ENCODE measurements at regions not wholly inside any gene's neighbourhood (a gene's known extent, or its start where the extent isn't known, plus 50 kb on each side); places are given as distances from the start of the nearest gene placed in this dataset.
"Not testable (repeated sequence)": the region's sequence is repeated elsewhere in the genome, so short reads cannot be mapped to it uniquely, and the experiment has no call there.

DNA sequence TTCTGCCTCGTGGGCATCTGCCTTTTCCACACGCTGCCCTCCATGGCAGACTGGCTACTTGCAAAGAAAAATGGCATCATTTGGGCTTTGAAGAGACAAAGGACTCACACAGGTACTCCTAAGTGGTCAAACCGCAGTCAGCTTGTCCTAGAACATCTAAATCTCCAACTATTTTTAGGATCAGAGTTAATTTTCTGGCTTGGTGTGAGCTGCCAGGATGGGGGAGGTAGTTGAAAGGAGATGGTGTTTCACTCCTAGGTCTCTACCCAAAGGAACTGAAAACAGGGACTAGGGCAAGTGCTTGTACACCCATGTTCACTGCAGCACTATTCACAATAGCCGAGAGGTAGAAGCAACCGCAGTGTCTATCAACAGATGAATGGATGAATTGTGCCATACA is 107.9 kb upstream of the ATL2 start:
- TF ChIP-seq, protein P1, sequence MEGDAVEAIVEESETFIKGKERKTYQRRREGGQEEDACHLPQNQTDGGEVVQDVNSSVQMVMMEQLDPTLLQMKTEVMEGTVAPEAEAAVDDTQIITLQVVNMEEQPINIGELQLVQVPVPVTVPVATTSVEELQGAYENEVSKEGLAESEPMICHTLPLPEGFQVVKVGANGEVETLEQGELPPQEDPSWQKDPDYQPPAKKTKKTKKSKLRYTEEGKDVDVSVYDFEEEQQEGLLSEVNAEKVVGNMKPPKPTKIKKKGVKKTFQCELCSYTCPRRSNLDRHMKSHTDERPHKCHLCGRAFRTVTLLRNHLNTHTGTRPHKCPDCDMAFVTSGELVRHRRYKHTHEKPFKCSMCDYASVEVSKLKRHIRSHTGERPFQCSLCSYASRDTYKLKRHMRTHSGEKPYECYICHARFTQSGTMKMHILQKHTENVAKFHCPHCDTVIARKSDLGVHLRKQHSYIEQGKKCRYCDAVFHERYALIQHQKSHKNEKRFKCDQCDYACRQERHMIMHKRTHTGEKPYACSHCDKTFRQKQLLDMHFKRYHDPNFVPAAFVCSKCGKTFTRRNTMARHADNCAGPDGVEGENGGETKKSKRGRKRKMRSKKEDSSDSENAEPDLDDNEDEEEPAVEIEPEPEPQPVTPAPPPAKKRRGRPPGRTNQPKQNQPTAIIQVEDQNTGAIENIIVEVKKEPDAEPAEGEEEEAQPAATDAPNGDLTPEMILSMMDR (IDR thresholded peaks at IDR 0.05): no peak
- DNase-seq (ENCODE audit: low spot score in 2 of 2): no peak
- intact Hi-C loops (cut with DNase I): no loop called here
- no peak overlapping the region for H3K4me3 ChIP-seq
- H3K27me3 ChIP-seq: no peaks in the 10 kb centered on the region
- peaks cover 8 to 10% of the 10 kb centered on the region in 2 donors for H3K9me3 ChIP-seq
- H3K4me1 ChIP-seq: peaks cover 0 to 3% of the 10 kb centered on the region in 2 donors
- H3K36me3 ChIP-seq: no peaks in the 10 kb centered on the region
- no peak overlapping the region for H3K27ac ChIP-seq

DNA sequence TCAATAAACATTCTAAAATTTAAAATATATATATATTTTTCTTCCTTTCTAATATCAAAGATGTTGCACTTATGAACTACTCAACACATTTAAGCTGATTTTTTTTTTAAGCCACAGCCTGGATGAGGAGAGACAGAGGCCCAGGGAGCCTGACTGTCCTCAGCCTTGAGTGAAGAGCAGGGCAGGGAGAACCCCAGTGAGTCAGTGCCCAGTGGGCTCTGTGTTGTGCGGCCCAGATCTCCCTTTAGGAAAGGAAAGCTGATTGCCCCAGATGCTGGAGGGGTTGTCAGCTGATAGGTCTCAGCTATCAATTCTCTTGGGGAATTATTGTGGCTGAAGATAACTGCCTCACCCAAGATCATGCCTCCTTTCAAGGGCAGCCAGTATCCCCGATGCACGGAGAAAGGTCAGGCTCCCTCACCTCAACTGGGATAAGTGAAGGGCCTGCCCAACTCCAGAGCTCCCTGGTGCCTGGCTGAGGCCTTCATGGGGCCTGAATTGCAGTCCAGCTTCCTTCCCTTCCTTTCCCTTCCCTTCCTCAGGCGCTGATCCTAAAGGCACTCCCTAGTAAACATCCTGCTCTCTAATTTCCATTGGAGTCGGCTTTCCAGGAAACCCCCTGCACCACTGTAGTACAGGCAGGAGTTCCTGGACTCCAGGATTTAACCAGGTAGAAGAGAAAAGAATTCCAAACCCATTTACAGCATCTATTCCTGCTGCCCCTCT is 106.9 kb upstream of the ATL2 start:
- DNase-seq (ENCODE audit: low spot score in 2 of 2): no peak
- Histone ChIP-seq H3K4me3 (no peak overlapping the region), H3K4me1 (peaks cover 0 to 3% of the 10 kb centered on the region in 2 donors), H3K36me3 (no peaks in the 10 kb centered on the region), H3K9me3 (peaks cover 8 to 13% of the 10 kb centered on the region in 2 donors), H3K27me3 (no peaks in the 10 kb centered on the region), H3K27ac (no peak overlapping the region)
- TF ChIP-seq, protein P1 (IDR thresholded peaks at IDR 0.05): no peak
- intact Hi-C loops (cut with DNase I): no loop called here

DNA sequence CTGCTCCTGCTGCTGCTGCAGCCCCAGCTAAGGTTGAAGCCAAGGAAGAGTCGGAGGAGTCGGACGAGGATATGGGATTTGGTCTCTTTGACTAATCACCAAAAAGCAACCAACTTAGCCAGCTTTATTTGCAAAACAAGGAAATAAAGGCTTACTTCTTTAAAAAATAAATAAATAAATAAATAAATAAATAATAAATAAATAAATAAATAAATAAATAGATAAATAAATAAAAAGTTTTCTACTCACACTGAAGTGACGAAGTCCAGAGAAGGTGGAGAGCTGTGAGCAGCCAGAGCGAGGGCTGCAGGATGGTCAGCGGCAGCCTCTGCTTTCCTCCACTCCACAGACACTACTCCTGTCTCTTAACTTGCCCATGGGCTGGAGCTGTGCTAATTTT is 105.6 kb upstream of the ATL2 start:
- H3K36me3 ChIP-seq; DNase-seq (ENCODE audit: low spot score in 2 of 2); H3K4me1 ChIP-seq; intact Hi-C loops (cut with DNase I); H3K4me3 ChIP-seq; H3K27ac ChIP-seq; H3K27me3 ChIP-seq: not testable (repeated sequence)
- peaks cover 8 to 13% of the 10 kb centered on the region in 2 donors for H3K9me3 ChIP-seq

DNA sequence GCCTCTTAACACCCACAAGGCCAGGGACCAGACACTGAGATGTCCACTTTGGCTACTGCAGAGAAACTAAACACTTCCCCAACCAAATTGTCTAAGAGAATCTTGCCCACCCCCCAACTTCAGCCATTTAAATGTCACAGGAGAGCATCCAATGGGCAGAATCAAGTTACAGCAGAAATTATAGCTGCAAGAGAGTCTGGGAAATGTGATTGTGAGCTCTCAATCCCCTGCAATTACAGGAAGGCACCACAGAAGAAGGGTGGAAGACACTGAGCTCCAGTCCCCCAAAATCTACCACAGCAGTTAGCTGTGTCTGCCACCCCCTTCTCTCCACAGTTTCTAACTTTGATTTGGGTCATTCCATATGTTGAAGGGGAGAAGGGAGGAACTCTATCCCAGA is 103.5 kb upstream of the ATL2 start:
- intact Hi-C loops (cut with DNase I): no loop called here
- H3K36me3 ChIP-seq: no peaks in the 10 kb centered on the region
- H3K4me3 ChIP-seq: no peak overlapping the region
- TF ChIP-seq, protein P1 (IDR thresholded peaks at IDR 0.05): no peak
- no peak for DNase-seq (ENCODE audit: low spot score in 2 of 2)
- no peaks in the 10 kb centered on the region for H3K27me3 ChIP-seq
- peaks cover 8 to 13% of the 10 kb centered on the region in 2 donors for H3K9me3 ChIP-seq
- no peak overlapping the region for H3K27ac ChIP-seq
- H3K4me1 ChIP-seq: no peaks in the 10 kb centered on the region

DNA sequence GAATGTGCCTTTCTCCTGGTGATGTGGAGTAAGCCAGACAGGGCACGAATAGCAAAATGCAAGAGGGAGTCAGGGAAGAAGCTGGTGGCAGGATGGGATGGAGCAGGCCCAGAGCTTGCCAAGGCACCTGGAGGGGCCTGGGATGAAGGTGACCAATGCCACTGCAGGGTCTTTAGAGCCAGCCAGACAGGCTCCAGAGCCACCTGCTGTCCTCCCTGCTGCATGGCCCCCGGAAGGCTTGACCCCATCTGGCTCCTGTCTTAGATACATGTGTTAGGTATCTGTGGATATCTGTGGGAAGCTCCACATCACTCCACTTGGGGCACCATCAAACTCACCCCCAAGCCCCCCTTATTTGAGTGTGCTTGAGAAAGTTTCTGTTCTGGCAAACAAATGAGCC is 99.9 kb upstream of the ATL2 start:
- Histone ChIP-seq H3K4me3 (no peak overlapping the region), H3K27me3 (no peaks in the 10 kb centered on the region), H3K4me1 (peaks cover 0 to 10% of the 10 kb centered on the region in 2 donors), H3K36me3 (no peaks in the 10 kb centered on the region), H3K9me3 (peaks cover 8 to 13% of the 10 kb centered on the region in 2 donors), H3K27ac (no peak overlapping the region)
- DNase-seq (ENCODE audit: low spot score in 2 of 2): no peak
- intact Hi-C loops (cut with DNase I): no loop called here
- TF ChIP-seq, protein P1 (IDR thresholded peaks at IDR 0.05): no peak

DNA sequence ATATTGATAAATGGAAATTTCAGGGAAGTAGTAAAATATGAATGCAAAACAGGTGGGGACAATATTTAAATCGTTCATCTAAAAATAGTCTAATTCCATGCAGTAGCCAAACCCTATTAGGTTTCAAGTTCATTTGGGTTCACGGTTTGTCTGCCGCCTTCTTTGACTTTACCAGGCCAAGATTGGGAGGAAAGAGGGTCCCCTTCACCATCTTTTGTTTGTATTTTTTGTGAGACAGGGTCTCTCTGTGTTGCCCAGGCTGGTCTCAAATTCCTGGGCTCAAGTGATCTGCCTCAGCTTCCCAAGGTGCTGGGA is 98.5 kb upstream of the ATL2 start:
- peaks cover 0 to 10% of the 10 kb centered on the region in 2 donors for H3K4me1 ChIP-seq
- H3K4me3 ChIP-seq: no peak overlapping the region
- intact Hi-C loops (cut with DNase I): no loop called here
- no peaks in the 10 kb centered on the region for H3K36me3 ChIP-seq
- H3K27ac ChIP-seq: no peak overlapping the region
- H3K27me3 ChIP-seq: no peaks in the 10 kb centered on the region
- H3K9me3 ChIP-seq: peaks cover 2 to 8% of the 10 kb centered on the region in 2 donors
- no peak for DNase-seq (ENCODE audit: low spot score in 2 of 2)
- TF ChIP-seq, protein P1 (IDR thresholded peaks at IDR 0.05): no peak

Data from ascending aorta (tissue), 2 donors.